NOMO-1 treated with DMSO at 0.1 percent for 48 hours (cell line): ENCODE measurements at regions not wholly inside any gene's neighbourhood (a gene's known extent, or its start where the extent isn't known, plus 50 kb on each side); places are given as distances from the start of the nearest gene placed in this dataset.

Source experiments
- DNase-seq: peaks from one replicate; lab custom pipeline; 2025; ENCODE audit not compliant: unreplicated experiment; lab: John Stamatoyannopoulos, UW

GRCh38 chr2:120473522-120474271 lies 127.8 kb downstream of the INHBB start:
- DNase-seq: no peak

GRCh38 chr2:120474486-120474885 lies 128.6 kb downstream of the INHBB start:
- DNase-seq: no peak

GRCh38 chr2:120476141-120476540 lies 130.2 kb downstream of the INHBB start:
- no peak for DNase-seq

- no peak for DNase-seq
Observed at GRCh38 chr2:120477198-120477597, 131.3 kb downstream of the INHBB start.

- DNase-seq: no peak
Observed at GRCh38 chr2:120477831-120478481, 132.0 kb downstream of the INHBB start.

- DNase-seq: no peak
Observed at GRCh38 chr2:120480346-120480902, 134.5 kb downstream of the INHBB start.

- no peak for DNase-seq
Observed at GRCh38 chr2:120480903-120481445, 135.0 kb downstream of the INHBB start.

- no peak for DNase-seq
Observed at GRCh38 chr2:120481446-120482194, 135.7 kb downstream of the INHBB start.

GRCh38 chr2:120482334-120482733 lies 136.4 kb downstream of the INHBB start:
- no peak for DNase-seq

GRCh38 chr2:120483355-120483754 lies 137.4 kb downstream of the INHBB start:
- no peak for DNase-seq

GRCh38 chr2:120485096-120485495 lies 139.2 kb downstream of the INHBB start:
- DNase-seq: no peak

GRCh38 chr2:120486441-120486840 lies 140.5 kb downstream of the INHBB start:
- no peak for DNase-seq

- DNase-seq: no peak
Observed at GRCh38 chr2:120486946-120487345, 141.0 kb downstream of the INHBB start.

- DNase-seq: no peak
Observed at GRCh38 chr2:120488531-120488930, 142.6 kb downstream of the INHBB start.

GRCh38 chr2:120489023-120489422 lies 143.1 kb downstream of the INHBB start:
- no peak for DNase-seq

GRCh38 chr2:120490091-120490798 lies 144.3 kb downstream of the INHBB start:
- DNase-seq: no peak

GRCh38 chr2:120491111-120491625 lies 145.2 kb downstream of the INHBB start:
- DNase-seq: no peak

- no peak for DNase-seq
Observed at GRCh38 chr2:120493231-120493630, 147.3 kb downstream of the INHBB start.

- DNase-seq: no peak
Observed at GRCh38 chr2:120494446-120494845, 148.5 kb downstream of the INHBB start.

GRCh38 chr2:120495586-120495985 lies 149.7 kb downstream of the INHBB start:
- DNase-seq: no peak
